ENCODE measurements at regions not wholly inside any gene's neighbourhood (a gene's known extent, or its start where the extent isn't known, plus 50 kb on each side); places are given as distances from the start of the nearest gene placed in this dataset.
A peak's percentile ranks its signal among the peaks of the same experiment; 100 is the strongest.
"Not testable (repeated sequence)": the region's sequence is repeated elsewhere in the genome, so short reads cannot be mapped to it uniquely, and the experiment has no call there.

- H3K27me3 ChIP-seq; intact Hi-C loops (cut with DNase I); H3K4me1 ChIP-seq; H3K36me3 ChIP-seq; H3K9me3 ChIP-seq: not testable (repeated sequence)
- peak; percentile 65 to 86 for DNase-seq (ENCODE audit: low spot score in 2 of 2)
- Histone ChIP-seq H3K4me3 (peak overlapping the region in 1 of 2 donors; percentile 64), H3K27ac (peak overlapping the region; percentile 73 to 87)
These were observed 261.9 kb downstream of the ZNF37A start for GRCh38 chr10:38355911-38356526.

DNA sequence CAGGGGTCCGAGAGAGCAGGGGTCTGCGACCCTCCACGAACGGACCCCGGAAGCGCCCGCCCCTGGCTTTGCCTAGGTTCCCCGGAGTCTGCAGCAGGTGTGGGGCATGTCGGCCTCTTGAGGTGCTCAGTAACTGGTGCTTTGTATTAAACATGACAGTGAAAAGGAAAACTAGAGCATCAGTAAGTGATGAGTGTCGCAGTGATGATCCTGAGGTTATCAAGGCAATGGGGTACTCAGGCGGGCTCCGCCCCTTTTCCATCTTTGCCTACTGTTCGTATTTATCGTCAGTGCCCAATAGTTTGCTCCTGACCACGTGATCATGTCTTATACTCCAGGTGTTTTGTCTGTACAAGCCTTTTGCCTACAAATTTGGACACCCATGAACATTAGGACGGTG, 262.4 kb downstream of the ZNF37A start:
- H3K9me3 ChIP-seq; H3K36me3 ChIP-seq; H3K27me3 ChIP-seq; intact Hi-C loops (cut with DNase I); DNase-seq (ENCODE audit: low spot score in 2 of 2); H3K4me1 ChIP-seq: not testable (repeated sequence)
- H3K4me3 ChIP-seq, result peak overlapping the region in 1 of 2 donors; percentile 64
- peak overlapping the region; percentile 11 to 87 for H3K27ac ChIP-seq

DNA sequence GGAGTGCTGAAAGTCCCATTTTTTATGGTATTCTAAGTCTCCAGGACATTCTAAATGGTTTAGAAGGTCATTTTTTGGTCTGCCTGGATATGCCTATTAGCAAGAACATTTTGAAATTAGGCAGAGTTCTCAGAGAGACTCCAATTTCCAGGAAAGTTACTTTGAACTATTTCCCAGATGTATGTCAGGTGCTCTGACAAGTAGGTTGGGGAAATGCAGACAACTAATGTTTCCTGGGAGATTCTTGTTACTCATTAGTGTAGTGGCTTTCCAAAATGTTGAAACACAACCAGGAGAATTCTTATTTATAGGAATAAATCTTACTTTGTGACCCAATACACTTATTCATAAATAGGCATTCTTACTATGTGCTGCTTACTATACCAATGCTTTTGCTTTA, 268.4 kb downstream of the ZNF37A start:
- H3K4me3 ChIP-seq; H3K27ac ChIP-seq; H3K9me3 ChIP-seq; H3K27me3 ChIP-seq; H3K4me1 ChIP-seq; DNase-seq (ENCODE audit: low spot score in 2 of 2); intact Hi-C loops (cut with DNase I): not testable (repeated sequence)
- peaks cover 0 to 24% of the 10 kb centered on the region in 2 donors for H3K36me3 ChIP-seq

DNA sequence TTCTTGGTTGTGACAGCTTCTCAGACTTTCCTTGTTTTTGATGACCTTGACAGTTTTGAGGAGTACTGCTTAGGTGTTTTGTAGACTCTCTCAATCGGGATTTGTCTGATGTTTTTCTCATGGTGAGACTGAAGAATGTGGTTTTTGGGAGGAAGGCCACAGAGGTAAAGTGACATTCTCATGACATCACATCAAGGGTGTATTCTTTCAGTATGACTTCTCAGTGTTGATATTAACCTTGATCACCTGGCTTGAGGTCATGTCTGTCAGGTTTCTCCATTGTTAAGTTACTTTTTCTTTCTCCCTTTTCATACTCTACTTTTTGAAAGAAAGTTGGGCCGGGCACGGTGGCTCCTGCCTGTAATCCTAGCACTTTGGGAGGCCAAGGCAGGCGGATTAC, 269.9 kb downstream of the ZNF37A start:
- H3K4me1 ChIP-seq; H3K9me3 ChIP-seq; intact Hi-C loops (cut with DNase I); DNase-seq (ENCODE audit: low spot score in 2 of 2); H3K27me3 ChIP-seq; H3K27ac ChIP-seq; H3K4me3 ChIP-seq: not testable (repeated sequence)
- peaks cover 0 to 19% of the 10 kb centered on the region in 2 donors for H3K36me3 ChIP-seq

- DNase-seq (ENCODE audit: low spot score in 2 of 2); intact Hi-C loops (cut with DNase I): not testable (repeated sequence)
These were observed 271.8 kb downstream of the ZNF37A start for GRCh38 chr10:38365917-38366316.

GRCh38 chr10:38383800-38384199, 289.7 kb downstream of the ZNF37A start:
- H3K36me3 ChIP-seq; H3K27me3 ChIP-seq; H3K4me1 ChIP-seq; intact Hi-C loops (cut with DNase I); H3K27ac ChIP-seq; H3K9me3 ChIP-seq; H3K4me3 ChIP-seq; DNase-seq (ENCODE audit: low spot score in 2 of 2): not testable (repeated sequence)

More at GRCh38 chr10:38365917-38366316, 271.8 kb downstream of the ZNF37A start:
- not testable (repeated sequence) for H3K9me3 ChIP-seq, H3K4me1 ChIP-seq, H3K4me3 ChIP-seq, H3K27ac ChIP-seq, H3K27me3 ChIP-seq
- peaks cover 0 to 19% of the 10 kb centered on the region in 2 donors for H3K36me3 ChIP-seq
- TF ChIP-seq CTCF (IDR thresholded peaks at IDR 0.05), result peak in 1 of 3 experiments; percentile 49

DNA sequence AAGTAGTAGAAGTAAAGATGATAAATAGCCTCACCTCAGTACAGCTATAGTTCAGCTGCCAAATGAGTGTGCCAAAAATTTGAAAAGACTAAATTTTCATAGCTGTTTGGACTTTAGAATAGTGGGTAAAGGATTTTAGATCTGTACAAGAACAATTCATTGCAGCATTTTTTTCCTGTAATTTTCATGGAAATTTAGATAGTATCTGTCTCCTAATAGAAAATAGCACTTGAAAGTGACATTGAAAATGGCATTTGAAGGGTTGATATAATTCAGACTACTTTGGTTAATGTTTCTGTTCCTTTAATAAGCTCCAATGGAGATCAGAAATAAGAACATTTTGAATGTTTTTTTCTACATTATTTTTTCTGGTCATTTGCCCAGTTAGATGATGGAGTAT, 292.7 kb downstream of the ZNF37A start:
- H3K9me3 ChIP-seq; H3K4me3 ChIP-seq; H3K36me3 ChIP-seq; H3K27ac ChIP-seq; DNase-seq (ENCODE audit: low spot score in 2 of 2); intact Hi-C loops (cut with DNase I); H3K4me1 ChIP-seq; H3K27me3 ChIP-seq: not testable (repeated sequence)

- H3K4me3 ChIP-seq; intact Hi-C loops (cut with DNase I); H3K4me1 ChIP-seq; H3K27ac ChIP-seq; H3K36me3 ChIP-seq; DNase-seq (ENCODE audit: low spot score in 2 of 2); H3K9me3 ChIP-seq; H3K27me3 ChIP-seq: not testable (repeated sequence)
These were observed 296.6 kb downstream of the ZNF37A start for GRCh38 chr10:38390725-38391124.

- H3K9me3 ChIP-seq; H3K36me3 ChIP-seq; DNase-seq (ENCODE audit: low spot score in 2 of 2); H3K27me3 ChIP-seq; intact Hi-C loops (cut with DNase I); H3K4me1 ChIP-seq; H3K4me3 ChIP-seq: not testable (repeated sequence)
- peak overlapping the region; percentile 27 to 64 for H3K27ac ChIP-seq
These were observed 301.3 kb downstream of the ZNF37A start for GRCh38 chr10:38395465-38395864.

DNA sequence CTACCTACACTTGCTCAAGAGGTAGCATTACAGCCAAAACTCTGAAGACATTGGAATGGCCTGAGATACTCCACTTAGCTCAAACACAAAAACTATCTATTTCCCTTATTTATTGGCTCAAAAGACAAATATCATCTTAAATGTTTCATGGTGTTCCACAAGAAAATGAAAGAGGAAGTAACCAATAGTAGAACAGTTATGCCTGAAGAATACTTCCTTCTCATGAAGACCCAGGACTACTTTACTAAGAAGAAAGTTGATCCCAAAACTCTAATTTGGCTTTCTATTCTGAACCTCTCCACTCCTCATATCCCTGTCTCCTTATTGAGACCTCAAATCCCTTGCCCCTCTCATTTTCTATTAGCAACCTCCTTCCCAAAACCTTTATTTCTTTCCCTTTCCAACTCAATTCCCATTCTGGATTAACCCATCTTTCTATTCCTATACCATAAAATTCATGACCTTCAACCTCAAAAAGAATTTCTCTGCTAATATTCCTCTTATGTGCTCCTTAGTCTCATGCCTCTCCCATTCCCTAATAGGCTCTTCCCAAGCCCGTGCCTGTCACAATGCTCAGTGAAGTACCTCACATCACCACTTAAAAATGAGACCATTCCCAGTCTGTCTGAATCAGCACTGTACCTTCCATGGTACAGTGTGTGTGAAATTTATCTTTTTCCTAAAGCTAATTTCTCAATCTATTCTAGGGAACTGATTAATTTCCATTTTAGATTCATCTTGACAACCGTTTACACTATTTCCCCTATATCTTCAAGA, 302.2 kb downstream of the ZNF37A start:
- H3K9me3 ChIP-seq; H3K4me1 ChIP-seq; H3K36me3 ChIP-seq; intact Hi-C loops (cut with DNase I); H3K4me3 ChIP-seq; H3K27me3 ChIP-seq; DNase-seq (ENCODE audit: low spot score in 2 of 2): not testable (repeated sequence)
- H3K27ac ChIP-seq, result peak overlapping the region; percentile 11 to 64

DNA sequence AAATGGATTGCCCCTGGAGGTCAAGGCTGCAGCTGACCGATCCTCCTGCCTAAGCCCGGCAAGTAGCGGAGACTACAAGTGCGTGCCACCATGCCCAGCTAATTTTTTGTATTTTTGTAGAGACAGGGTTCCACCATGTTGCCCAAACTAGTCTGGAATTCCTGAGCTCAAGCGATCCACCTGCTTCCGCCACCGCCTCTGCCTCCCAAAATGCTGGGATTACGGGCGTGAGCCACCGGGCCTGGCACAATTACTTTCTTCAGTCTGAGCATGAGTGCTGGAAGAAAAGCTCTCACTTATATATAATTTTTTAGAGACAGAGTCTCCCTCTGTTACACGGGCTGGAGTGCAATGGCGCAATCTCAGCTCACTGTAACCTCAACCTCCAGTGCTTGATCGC, 307.4 kb downstream of the ZNF37A start:
- Histone ChIP-seq H3K27ac (peak overlapping the region in 1 of 2 donors; percentile 85), H3K4me3 (peak overlapping the region in 1 of 2 donors; percentile 98)
- not testable (repeated sequence) for H3K9me3 ChIP-seq; H3K4me1 ChIP-seq; H3K36me3 ChIP-seq; DNase-seq (ENCODE audit: low spot score in 2 of 2); H3K27me3 ChIP-seq
- intact Hi-C loops (cut with DNase I), result loop anchor here (10.0 kb wide), 1 partner anchor 427 kb away; the partner anchor contains the start of gene ZNF25

DNA sequence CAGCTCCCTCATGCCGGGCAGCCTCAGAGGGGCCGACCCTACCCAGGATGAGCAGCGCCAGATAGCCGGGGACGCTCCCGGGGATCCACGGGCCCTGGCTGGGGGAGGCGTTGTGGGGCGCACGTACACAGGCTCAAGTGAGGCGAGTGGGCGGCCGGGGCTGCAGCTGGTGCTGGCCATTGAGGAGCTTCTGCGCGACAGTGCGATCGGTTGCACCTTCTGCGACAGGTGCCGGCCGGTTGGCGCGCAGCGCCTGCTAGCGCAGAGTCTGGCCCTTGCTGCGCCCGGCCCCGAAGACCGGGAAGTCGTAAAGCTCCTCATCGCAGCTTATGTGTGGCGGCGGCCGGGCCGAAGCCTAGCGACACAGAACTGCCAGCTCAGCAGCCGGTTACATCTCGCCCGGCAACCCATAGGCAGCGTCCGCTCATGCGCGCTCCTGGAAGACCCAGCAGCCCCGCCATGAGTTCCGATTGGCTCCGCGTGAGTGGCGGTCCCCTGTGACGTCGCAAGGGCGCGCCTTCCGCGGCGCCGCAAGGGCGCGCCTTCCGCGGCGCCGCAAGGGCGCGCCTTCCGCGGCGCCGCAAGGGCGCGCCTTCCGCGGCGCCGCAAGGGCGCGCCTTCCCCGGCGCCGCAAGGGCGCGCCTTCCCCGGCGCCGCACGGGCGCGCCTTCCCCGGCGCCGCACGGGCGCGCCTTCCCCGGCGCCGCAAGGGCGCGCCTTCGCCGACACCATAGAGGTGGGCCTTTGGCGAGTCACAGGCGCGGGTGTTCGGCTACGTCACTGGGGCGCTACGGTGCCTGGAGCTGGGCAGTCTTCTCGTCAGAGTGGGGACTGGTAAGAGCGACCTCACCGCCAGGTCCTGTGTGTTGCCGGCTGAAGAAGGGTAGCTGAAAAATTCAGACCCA, 308.6 kb downstream of the ZNF37A start:
- not testable (repeated sequence) for H3K36me3 ChIP-seq, H3K27me3 ChIP-seq, H3K4me1 ChIP-seq, H3K9me3 ChIP-seq
- peak; percentile 84 to 94 for DNase-seq (ENCODE audit: low spot score in 2 of 2)
- peak overlapping the region; percentile 85 to 96 for H3K27ac ChIP-seq
- intact Hi-C loops (cut with DNase I), result loop anchor here (10.0 kb wide), 1 partner anchor 428 kb away; the partner anchor contains the start of gene ZNF25
- H3K4me3 ChIP-seq, result peak overlapping the region; percentile 47 to 98

Data from ascending aorta (tissue), 2 donors.